Transverse colon (tissue), 4 donors: ENCODE measurements at regions not wholly inside any gene's neighbourhood (a gene's known extent, or its start where the extent isn't known, plus 50 kb on each side); places are given as distances from the start of the nearest gene placed in this dataset.

Experiments used
- DNase-seq: peaks from one replicate; pipeline ENCODE4 v3.0.0-alpha.2; 2019
- H3K27ac ChIP-seq, 4 donors: fragments of 200-600 bp; sonication (generic); 2 replicates each; pipeline ENCODE4 v1.5.1; 2016 to 2018; ENCODE audit warnings: inconsistent platforms in 4 of 4
- H3K27me3 ChIP-seq: fragments of 200-600 bp; sonication (generic); 2 replicates; pipeline ENCODE4 v1.5.1; 2017; ENCODE audit warnings: inconsistent platforms
- H3K36me3 ChIP-seq, 4 donors: fragments of 200-600 bp; sonication (generic); 2 replicates each; pipeline ENCODE4 v1.5.1; 2017 to 2019; ENCODE audit warnings: inconsistent platforms in 4 of 4
- H3K4me1 ChIP-seq, 4 donors: fragments of 200-600 bp; sonication (generic); 2 replicates each; pipeline ENCODE4 v1.5.1; 2017 to 2020; ENCODE audit warnings: inconsistent platforms in 4 of 4
- H3K4me3 ChIP-seq, 4 donors: fragments of 200-600 bp; sonication (generic); 1 replicate in 1 of 4; 2 replicates in 3 of 4; pipeline versions ENCODE4 v1.5.1 to v1.6.1; 2017 to 2019; ENCODE audit warnings: inconsistent platforms in 4 of 4
- H3K9me3 ChIP-seq, 2 donors: fragments of 200-600 bp; sonication (generic); 2 replicates each; pipeline ENCODE4 v1.5.1; 2017 to 2019; ENCODE audit warnings: inconsistent platforms in 2 of 2
- CTCF ChIP-seq, 5 experiments: fragments of 200-600 bp in 3 of 5; fragments of 450-650 bp in 2 of 5; sonication (generic) in 3 of 5; IDR thresholded peaks; 1 replicate in 2 of 5; 2 replicates in 3 of 5; pipeline ENCODE4 v1.5.1; 2016 to 2017; ENCODE audit warnings: antibody characterized with exemption in 5 of 5, inconsistent platforms in 3 of 5, mild to moderate bottlenecking in 2 of 5, moderate library complexity in 1 of 5
- EP300 ChIP-seq: sonication (generic); formaldehyde crosslinking; IDR thresholded peaks from one replicate; pipeline ENCODE4 v1.6.1; 2017; ENCODE audit warnings: antibody characterized with exemption, low read depth
- POLR2A ChIP-seq: fragments of 450-650 bp; IDR thresholded peaks from one replicate; pipeline ENCODE4 v1.6.1; 2016; ENCODE audit warnings: antibody characterized with exemption, mild to moderate bottlenecking, moderate library complexity
- POLR2AphosphoS5 ChIP-seq, 3 donors: sonication (generic); formaldehyde crosslinking; IDR thresholded peaks; one replicate each; pipeline ENCODE4 v1.6.1; 2016; ENCODE audit warnings: antibody characterized with exemption in 3 of 3
- WGBS, 2 donors: methylation state at CpG; one replicate each; pipeline ENCODE4 v1.1.5; 2018; ENCODE audit warnings: low coverage in 1 of 2; 5-methylcytosine and 5-hydroxymethylcytosine counted together
- in situ Hi-C, 4 donors: fragments of 200-750 bp; cut with MboI; loops; one replicate each; pipeline versions ENCODE4 v1.15.0 to v1.15.1; 2017; ENCODE audit warnings: low sequenced_read_pairs in 3 of 4, low pct_ligation_motif_present in 1 of 4, low pct_unique_long_range_greater_than_20kb in 1 of 4
- intact Hi-C: fragments of 100-400 bp; cut with DNase I; formaldehyde crosslinking; loops from one replicate; pipeline ENCODE4 v1.15.1; 2023; ENCODE audit warnings: low total_unique reads

DNA sequence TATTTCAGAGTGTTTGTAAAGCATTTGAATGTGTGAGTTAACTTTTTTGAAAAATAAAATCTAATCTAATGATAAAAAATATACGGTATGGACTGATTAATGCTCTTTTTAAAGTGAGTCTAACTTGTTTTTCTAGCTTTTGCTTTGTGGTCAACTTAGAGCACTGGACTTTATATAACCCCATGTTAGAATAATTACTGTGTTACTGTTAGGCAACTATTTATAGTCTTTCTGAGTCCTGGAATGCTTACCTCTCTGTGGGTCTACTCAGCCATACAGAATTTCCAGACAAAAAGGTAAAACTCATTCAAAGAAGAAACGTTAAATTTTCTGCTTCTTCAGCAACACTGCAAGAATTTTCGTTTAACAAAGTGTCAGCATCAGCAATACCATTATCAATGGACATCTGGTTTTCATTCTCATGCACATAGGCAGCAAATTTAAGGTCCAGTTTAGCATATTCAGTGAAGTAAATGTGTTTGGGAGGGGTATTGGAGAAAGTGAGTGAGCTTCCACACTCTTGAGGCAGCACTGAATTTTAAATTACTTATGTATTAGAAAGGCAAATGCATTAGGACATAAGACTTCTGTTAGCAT lies 664.7 kb upstream of the NEGR1 start:
- TF ChIP-seq CTCF (IDR thresholded peaks at IDR 0.05): no peak
- TF ChIP-seq POLR2AphosphoS5 (IDR thresholded peaks at IDR 0.05): no peak
- no peak for TF ChIP-seq EP300
- no peak for TF ChIP-seq POLR2A
- H3K27ac ChIP-seq: no peak overlapping the region
- no peaks in the 10 kb centered on the region for H3K36me3 ChIP-seq
- in situ Hi-C loops (no loop called here), intact Hi-C loops (no loop called here)
- no peaks in the 10 kb centered on the region for H3K27me3 ChIP-seq
- no peaks in the 10 kb centered on the region for H3K4me1 ChIP-seq
- WGBS, 2 donors: 39 to 56% methylated on average over 3 of the region's 3 CpGs
- no peaks in the 10 kb centered on the region for H3K9me3 ChIP-seq
- H3K4me3 ChIP-seq: no peak overlapping the region
- no peak for DNase-seq

GRCh38 chr1:72942008-72942407 lies 659.7 kb upstream of the NEGR1 start:
- H3K9me3 ChIP-seq: no peaks in the 10 kb centered on the region
- intact Hi-C loops (no loop called here), in situ Hi-C loops (no loop called here)
- H3K4me3 ChIP-seq: no peak overlapping the region
- 54 to 57% methylated on average over 2 of the region's 2 CpGs for WGBS, 2 donors
- no peaks in the 10 kb centered on the region for H3K36me3 ChIP-seq
- H3K27ac ChIP-seq: no peak overlapping the region
- H3K4me1 ChIP-seq: no peaks in the 10 kb centered on the region
- H3K27me3 ChIP-seq: no peaks in the 10 kb centered on the region
- no peak for DNase-seq
- TF ChIP-seq EP300 (no peak), POLR2A (no peak), CTCF (IDR thresholded peaks at IDR 0.05) (no peak), POLR2AphosphoS5 (IDR thresholded peaks at IDR 0.05) (no peak)

DNA sequence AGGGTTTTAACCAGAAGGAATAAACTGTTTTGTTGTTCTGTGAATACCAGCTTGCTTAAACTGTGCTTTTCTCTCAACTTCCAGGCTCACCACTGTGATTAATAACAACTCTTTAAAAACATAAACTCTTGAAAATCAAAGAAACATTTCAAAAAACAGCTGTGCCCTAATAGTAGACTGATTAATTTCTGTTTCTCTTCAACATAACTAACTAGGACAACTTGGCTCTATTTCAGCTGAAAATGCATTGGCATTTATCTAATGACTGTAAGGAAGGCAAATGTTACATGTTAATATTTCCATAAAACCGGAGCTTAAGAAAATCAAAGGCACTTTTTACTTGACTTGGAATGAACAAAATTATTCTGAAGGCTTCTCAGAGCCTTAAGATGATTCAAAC lies 656.1 kb upstream of the NEGR1 start:
- no peak overlapping the region for H3K4me3 ChIP-seq
- H3K9me3 ChIP-seq: no peaks in the 10 kb centered on the region
- DNase-seq: no peak
- no peaks in the 10 kb centered on the region for H3K27me3 ChIP-seq
- in situ Hi-C loops: no loop called here
- no peaks in the 10 kb centered on the region for H3K4me1 ChIP-seq
- no peak for TF ChIP-seq POLR2A
- TF ChIP-seq POLR2AphosphoS5 (IDR thresholded peaks at IDR 0.05): no peak
- TF ChIP-seq EP300: no peak
- no peak for TF ChIP-seq CTCF (IDR thresholded peaks at IDR 0.05)
- no peaks in the 10 kb centered on the region for H3K36me3 ChIP-seq
- intact Hi-C loops: no loop called here
- 47 to 60% methylated on average over 1 of the region's 1 CpG for WGBS, 2 donors
- no peak overlapping the region for H3K27ac ChIP-seq

DNA sequence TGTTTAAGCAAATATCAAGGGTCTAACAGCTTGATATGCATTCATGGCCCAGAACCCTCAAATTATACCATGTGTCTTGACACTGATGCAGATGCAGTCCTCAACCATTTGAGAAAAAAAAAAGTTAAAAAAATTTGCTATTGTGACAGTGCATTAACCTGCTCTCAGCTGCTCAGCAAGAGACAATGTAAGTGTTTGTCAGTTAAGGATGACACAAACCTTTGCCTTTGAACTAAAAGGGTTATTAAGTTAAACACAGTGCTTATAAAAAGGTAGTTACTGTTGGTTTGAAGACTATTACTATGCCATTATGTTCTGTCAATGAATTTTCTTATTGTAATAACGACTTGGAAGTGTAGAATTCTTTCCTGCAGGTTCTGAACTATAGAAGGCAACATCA lies 655.6 kb upstream of the NEGR1 start:
- H3K27me3 ChIP-seq: no peaks in the 10 kb centered on the region
- H3K27ac ChIP-seq: no peak overlapping the region
- H3K36me3 ChIP-seq: no peaks in the 10 kb centered on the region
- intact Hi-C loops: no loop called here
- no peaks in the 10 kb centered on the region for H3K9me3 ChIP-seq
- 20 to 27% methylated on average over 1 of the region's 1 CpG for WGBS, 2 donors
- no peak overlapping the region for H3K4me3 ChIP-seq
- DNase-seq: no peak
- H3K4me1 ChIP-seq: no peaks in the 10 kb centered on the region
- in situ Hi-C loops: no loop called here
- TF ChIP-seq POLR2A (no peak), EP300 (no peak), CTCF (IDR thresholded peaks at IDR 0.05) (no peak), POLR2AphosphoS5 (IDR thresholded peaks at IDR 0.05) (no peak)
